ENCODE measurements at regions not wholly inside any gene's neighbourhood (a gene's known extent, or its start where the extent isn't known, plus 50 kb on each side); places are given as distances from the start of the nearest gene placed in this dataset.

DNA sequence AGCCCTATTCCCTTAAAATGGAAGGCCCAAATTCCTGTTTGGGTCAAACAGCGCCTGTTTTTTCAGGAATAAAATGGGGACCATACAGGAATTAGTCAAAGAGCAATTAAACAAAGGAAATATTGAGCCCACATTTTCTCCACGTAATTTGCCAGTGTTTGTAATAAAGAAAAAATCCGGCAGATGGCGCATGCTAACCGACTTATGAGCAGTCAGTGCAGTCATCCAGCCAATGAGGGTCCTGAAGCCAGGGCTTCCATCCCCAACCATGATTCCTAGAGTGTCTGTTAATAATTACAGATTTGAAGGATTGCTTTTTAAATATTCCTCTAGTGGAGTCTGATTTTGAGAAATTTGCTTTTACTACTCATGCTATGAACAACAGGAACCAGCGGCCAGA, 103.7 kb downstream of the HSFY2 start:
- no peaks in the 10 kb centered on the region for H3K4me1 Mint-ChIP-seq
- Histone ChIP-seq H3F3A (replicated peaks; ENCODE audit: low read depth) (no peaks in the 10 kb centered on the region), H3K27ac (ENCODE audit: low read depth) (no peak overlapping the region), H3K79me2 (replicated peaks; ENCODE audit: insufficient read depth) (no peaks in the 10 kb centered on the region), H3K9me2 (ENCODE audit: insufficient read depth) (no peaks in the 10 kb centered on the region), H2AFZ (no peak overlapping the region), H3K4me3 (no peak overlapping the region), H3K4me2 (no peak overlapping the region), H3K27me3 (ENCODE audit: insufficient read depth) (no peaks in the 10 kb centered on the region), H3K4me1 (ENCODE audit: insufficient read depth) (no peaks in the 10 kb centered on the region), H4K20me1 (replicated peaks; ENCODE audit: insufficient read depth) (no peaks in the 10 kb centered on the region), H3K36me3 (ENCODE audit: insufficient read depth) (no peaks in the 10 kb centered on the region)
- no peaks in the 10 kb centered on the region for H3K27me3 Mint-ChIP-seq (ENCODE audit: insufficient read depth, low read depth, poor library complexity)
- DNase-seq (ENCODE audit: low spot score) (peak; percentile 64), ATAC-seq (peak; percentile 62)
- peaks cover 6% of the 10 kb centered on the region; the same call in 2 of the 3 replicates for H3K9me3 Mint-ChIP-seq
- no peaks in the 10 kb centered on the region for H3K36me3 Mint-ChIP-seq (ENCODE audit: low read depth)
- no peak for TF ChIP-seq EZH2phosphoT487 (IDR thresholded peaks at IDR 0.05; ENCODE audit: unreplicated experiment)
- TF ChIP-seq, protein P1, sequence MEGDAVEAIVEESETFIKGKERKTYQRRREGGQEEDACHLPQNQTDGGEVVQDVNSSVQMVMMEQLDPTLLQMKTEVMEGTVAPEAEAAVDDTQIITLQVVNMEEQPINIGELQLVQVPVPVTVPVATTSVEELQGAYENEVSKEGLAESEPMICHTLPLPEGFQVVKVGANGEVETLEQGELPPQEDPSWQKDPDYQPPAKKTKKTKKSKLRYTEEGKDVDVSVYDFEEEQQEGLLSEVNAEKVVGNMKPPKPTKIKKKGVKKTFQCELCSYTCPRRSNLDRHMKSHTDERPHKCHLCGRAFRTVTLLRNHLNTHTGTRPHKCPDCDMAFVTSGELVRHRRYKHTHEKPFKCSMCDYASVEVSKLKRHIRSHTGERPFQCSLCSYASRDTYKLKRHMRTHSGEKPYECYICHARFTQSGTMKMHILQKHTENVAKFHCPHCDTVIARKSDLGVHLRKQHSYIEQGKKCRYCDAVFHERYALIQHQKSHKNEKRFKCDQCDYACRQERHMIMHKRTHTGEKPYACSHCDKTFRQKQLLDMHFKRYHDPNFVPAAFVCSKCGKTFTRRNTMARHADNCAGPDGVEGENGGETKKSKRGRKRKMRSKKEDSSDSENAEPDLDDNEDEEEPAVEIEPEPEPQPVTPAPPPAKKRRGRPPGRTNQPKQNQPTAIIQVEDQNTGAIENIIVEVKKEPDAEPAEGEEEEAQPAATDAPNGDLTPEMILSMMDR (conservative IDR thresholded peaks at IDR 0.05; ENCODE audit: low read depth in 2 of 2), result peak; percentile 57 to 64
- H3K27ac Mint-ChIP-seq, result no peak overlapping the region
- no peak overlapping the region for H3K4me3 Mint-ChIP-seq

DNA sequence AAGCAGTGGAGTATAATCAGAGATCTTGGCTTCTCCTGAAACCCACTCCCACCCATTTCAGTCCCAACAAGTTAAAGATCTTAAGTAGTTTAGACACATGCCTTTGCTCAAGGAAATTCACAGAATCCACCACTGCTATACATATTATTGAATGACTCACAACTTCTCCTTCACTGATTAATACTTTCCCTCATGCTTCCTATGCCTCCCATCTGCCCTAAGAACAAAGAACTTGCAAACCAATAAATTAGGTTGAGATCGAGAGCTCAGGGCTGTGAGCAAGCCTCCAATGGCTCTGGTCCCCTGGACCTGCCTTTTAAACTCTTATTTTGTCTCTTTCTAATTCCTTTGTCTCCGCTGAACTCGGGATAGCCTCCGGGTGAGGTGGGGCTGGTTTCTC, 101.6 kb downstream of the HSFY2 start:
- Histone ChIP-seq H3K79me2 (replicated peaks; ENCODE audit: insufficient read depth) (no peaks in the 10 kb centered on the region), H4K20me1 (replicated peaks; ENCODE audit: insufficient read depth) (no peaks in the 10 kb centered on the region), H3K9me2 (ENCODE audit: insufficient read depth) (no peaks in the 10 kb centered on the region), H3K27ac (ENCODE audit: low read depth) (no peak overlapping the region), H3K27me3 (ENCODE audit: insufficient read depth) (no peaks in the 10 kb centered on the region), H3F3A (replicated peaks; ENCODE audit: low read depth) (no peaks in the 10 kb centered on the region), H3K4me3 (no peak overlapping the region), H2AFZ (no peak overlapping the region), H3K4me1 (ENCODE audit: insufficient read depth) (no peaks in the 10 kb centered on the region), H3K36me3 (ENCODE audit: insufficient read depth) (no peaks in the 10 kb centered on the region), H3K4me2 (no peak overlapping the region)
- DNase-seq (ENCODE audit: low spot score) (no peak), ATAC-seq (no peak)
- H3K27me3 Mint-ChIP-seq (ENCODE audit: insufficient read depth, low read depth, poor library complexity), result no peaks in the 10 kb centered on the region
- H3K9me3 Mint-ChIP-seq, result no peaks in the 10 kb centered on the region; the same call in 2 of the 3 replicates
- H3K36me3 Mint-ChIP-seq (ENCODE audit: low read depth), result no peaks in the 10 kb centered on the region
- H3K27ac Mint-ChIP-seq, result no peak overlapping the region
- H3K4me3 Mint-ChIP-seq, result no peak overlapping the region
- no peaks in the 10 kb centered on the region for H3K4me1 Mint-ChIP-seq
- no peak for TF ChIP-seq JUNB (IDR thresholded peaks at IDR 0.05; ENCODE audit: unreplicated experiment)
- TF ChIP-seq ZNF114 (CRISPR knock-in tag; IDR thresholded peaks at IDR 0.05), result no peak
- TF ChIP-seq NANOG (IDR thresholded peaks at IDR 0.05; ENCODE audit: borderline replicate concordance), result no peak
- TF ChIP-seq CREB1 (CRISPR knock-in tag; IDR thresholded peaks at IDR 0.05; ENCODE audit: low read depth), result no peak
- TF ChIP-seq, protein P2, sequence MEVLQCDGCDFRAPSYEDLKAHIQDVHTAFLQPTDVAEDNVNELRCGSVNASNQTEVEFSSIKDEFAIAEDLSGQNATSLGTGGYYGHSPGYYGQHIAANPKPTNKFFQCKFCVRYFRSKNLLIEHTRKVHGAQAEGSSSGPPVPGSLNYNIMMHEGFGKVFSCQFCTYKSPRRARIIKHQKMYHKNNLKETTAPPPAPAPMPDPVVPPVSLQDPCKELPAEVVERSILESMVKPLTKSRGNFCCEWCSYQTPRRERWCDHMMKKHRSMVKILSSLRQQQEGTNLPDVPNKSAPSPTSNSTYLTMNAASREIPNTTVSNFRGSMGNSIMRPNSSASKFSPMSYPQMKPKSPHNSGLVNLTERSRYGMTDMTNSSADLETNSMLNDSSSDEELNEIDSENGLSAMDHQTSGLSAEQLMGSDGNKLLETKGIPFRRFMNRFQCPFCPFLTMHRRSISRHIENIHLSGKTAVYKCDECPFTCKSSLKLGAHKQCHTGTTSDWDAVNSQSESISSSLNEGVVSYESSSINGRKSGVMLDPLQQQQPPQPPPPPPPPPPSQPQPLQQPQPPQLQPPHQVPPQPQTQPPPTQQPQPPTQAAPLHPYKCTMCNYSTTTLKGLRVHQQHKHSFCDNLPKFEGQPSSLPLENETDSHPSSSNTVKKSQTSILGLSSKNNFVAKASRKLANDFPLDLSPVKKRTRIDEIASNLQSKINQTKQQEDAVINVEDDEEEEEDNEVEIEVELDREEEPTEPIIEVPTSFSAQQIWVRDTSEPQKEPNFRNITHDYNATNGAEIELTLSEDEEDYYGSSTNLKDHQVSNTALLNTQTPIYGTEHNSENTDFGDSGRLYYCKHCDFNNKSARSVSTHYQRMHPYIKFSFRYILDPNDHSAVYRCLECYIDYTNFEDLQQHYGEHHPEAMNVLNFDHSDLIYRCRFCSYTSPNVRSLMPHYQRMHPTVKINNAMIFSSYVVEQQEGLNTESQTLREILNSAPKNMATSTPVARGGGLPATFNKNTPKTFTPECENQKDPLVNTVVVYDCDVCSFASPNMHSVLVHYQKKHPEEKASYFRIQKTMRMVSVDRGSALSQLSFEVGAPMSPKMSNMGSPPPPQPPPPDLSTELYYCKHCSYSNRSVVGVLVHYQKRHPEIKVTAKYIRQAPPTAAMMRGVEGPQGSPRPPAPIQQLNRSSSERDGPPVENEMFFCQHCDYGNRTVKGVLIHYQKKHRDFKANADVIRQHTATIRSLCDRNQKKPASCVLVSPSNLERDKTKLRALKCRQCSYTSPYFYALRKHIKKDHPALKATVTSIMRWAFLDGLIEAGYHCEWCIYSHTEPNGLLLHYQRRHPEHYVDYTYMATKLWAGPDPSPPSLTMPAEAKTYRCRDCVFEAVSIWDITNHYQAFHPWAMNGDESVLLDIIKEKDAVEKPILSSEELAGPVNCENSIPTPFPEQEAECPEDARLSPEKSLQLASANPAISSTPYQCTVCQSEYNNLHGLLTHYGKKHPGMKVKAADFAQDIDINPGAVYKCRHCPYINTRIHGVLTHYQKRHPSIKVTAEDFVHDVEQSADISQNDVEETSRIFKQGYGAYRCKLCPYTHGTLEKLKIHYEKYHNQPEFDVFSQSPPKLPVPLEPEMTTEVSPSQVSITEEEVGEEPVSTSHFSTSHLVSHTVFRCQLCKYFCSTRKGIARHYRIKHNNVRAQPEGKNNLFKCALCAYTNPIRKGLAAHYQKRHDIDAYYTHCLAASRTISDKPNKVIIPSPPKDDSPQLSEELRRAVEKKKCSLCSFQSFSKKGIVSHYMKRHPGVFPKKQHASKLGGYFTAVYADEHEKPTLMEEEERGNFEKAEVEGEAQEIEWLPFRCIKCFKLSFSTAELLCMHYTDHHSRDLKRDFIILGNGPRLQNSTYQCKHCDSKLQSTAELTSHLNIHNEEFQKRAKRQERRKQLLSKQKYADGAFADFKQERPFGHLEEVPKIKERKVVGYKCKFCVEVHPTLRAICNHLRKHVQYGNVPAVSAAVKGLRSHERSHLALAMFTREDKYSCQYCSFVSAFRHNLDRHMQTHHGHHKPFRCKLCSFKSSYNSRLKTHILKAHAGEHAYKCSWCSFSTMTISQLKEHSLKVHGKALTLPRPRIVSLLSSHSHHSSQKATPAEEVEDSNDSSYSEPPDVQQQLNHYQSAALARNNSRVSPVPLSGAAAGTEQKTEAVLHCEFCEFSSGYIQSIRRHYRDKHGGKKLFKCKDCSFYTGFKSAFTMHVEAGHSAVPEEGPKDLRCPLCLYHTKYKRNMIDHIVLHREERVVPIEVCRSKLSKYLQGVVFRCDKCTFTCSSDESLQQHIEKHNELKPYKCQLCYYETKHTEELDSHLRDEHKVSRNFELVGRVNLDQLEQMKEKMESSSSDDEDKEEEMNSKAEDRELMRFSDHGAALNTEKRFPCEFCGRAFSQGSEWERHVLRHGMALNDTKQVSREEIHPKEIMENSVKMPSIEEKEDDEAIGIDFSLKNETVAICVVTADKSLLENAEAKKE (CRISPR knock-in tag; IDR thresholded peaks at IDR 0.05), result no peak
- TF ChIP-seq, protein P3, sequence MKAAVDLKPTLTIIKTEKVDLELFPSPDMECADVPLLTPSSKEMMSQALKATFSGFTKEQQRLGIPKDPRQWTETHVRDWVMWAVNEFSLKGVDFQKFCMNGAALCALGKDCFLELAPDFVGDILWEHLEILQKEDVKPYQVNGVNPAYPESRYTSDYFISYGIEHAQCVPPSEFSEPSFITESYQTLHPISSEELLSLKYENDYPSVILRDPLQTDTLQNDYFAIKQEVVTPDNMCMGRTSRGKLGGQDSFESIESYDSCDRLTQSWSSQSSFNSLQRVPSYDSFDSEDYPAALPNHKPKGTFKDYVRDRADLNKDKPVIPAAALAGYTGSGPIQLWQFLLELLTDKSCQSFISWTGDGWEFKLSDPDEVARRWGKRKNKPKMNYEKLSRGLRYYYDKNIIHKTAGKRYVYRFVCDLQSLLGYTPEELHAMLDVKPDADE (IDR thresholded peaks at IDR 0.05), result no peak
- TF ChIP-seq, protein P1 (conservative IDR thresholded peaks at IDR 0.05; ENCODE audit: low read depth in 2 of 2), result no peak
- no peak for TF ChIP-seq EZH2 (IDR thresholded peaks at IDR 0.05; ENCODE audit: low read depth, unreplicated experiment)
- no peak for TF ChIP-seq EZH2phosphoT487 (IDR thresholded peaks at IDR 0.05; ENCODE audit: unreplicated experiment)
